Tibial artery (tissue), 4 donors: ENCODE measurements at regions not wholly inside any gene's neighbourhood (a gene's known extent, or its start where the extent isn't known, plus 50 kb on each side); places are given as distances from the start of the nearest gene placed in this dataset.

Source experiments
- DNase-seq, 2 donors: peaks; one replicate each; pipeline ENCODE4 v3.0.0-alpha.2; 2019
- H3K27ac ChIP-seq, 2 donors: fragments of 200-600 bp; sonication (generic) in 1 of 2; 1 replicate in 1 of 2; 2 replicates in 1 of 2; pipeline ENCODE4 v1.5.1; 2018 to 2019; ENCODE audit warnings: mild to moderate bottlenecking in 1 of 2
- H3K27me3 ChIP-seq, 2 donors: fragments of 200-600 bp; sonication (generic) in 1 of 2; one replicate each; pipeline versions ENCODE4 v1.5.1 to v1.6.0; 2016 to 2019
- H3K36me3 ChIP-seq, 3 donors: fragments of 200-600 bp; sonication (generic) in 2 of 3; one replicate each; pipeline ENCODE4 v1.5.1; 2016 to 2019; ENCODE audit warnings: mild to moderate bottlenecking in 2 of 3
- H3K4me1 ChIP-seq, 4 donors: fragments of 200-600 bp; sonication (generic) in 2 of 4; 1 replicate in 3 of 4; 2 replicates in 1 of 4; pipeline ENCODE4 v1.5.1; 2016 to 2019
- H3K4me3 ChIP-seq, 2 donors: fragments of 200-600 bp; sonication (generic) in 1 of 2; 1 replicate in 1 of 2; 2 replicates in 1 of 2; pipeline ENCODE4 v1.5.1; 2018 to 2019; ENCODE audit warnings: mild to moderate bottlenecking in 2 of 2
- H3K9me3 ChIP-seq, 3 donors: fragments of 200-600 bp; sonication (generic) in 1 of 3; one replicate each; pipeline ENCODE4 v1.5.1; 2016 to 2019
- CTCF ChIP-seq, 2 experiments: fragments of 200-600 bp in 1 of 2; fragments of 450-650 bp in 1 of 2; IDR thresholded peaks; one replicate each; pipeline ENCODE4 v1.5.1; 2017 to 2019; ENCODE audit warnings: antibody characterized with exemption in 2 of 2, mild to moderate bottlenecking in 1 of 2, moderate library complexity in 1 of 2
- intact Hi-C: fragments of 100-400 bp; cut with DNase I; formaldehyde crosslinking; loops from one replicate; pipeline ENCODE4 v1.15.0; 2023; ENCODE audit warnings: low total_unique reads

GRCh38 chrX:7714351-7714750 is 128.6 kb upstream of the VCX start:
- Histone ChIP-seq H3K27ac (no peak overlapping the region), H3K9me3 (no peaks in the 10 kb centered on the region)
- TF ChIP-seq CTCF (IDR thresholded peaks at IDR 0.05), result no peak

GRCh38 chrX:7711167-7711566 is 131.8 kb upstream of the VCX start:
- TF ChIP-seq CTCF (IDR thresholded peaks at IDR 0.05), result no peak
- intact Hi-C loops, result no loop called here
- H3K27me3 ChIP-seq, result no peaks in the 10 kb centered on the region
- no peak for DNase-seq
- H3K4me3 ChIP-seq, result no peak overlapping the region
- no peaks in the 10 kb centered on the region for H3K4me1 ChIP-seq
- H3K36me3 ChIP-seq, result no peaks in the 10 kb centered on the region
- no peak overlapping the region for H3K27ac ChIP-seq
- no peaks in the 10 kb centered on the region for H3K9me3 ChIP-seq

More at GRCh38 chrX:7714351-7714750, 128.6 kb upstream of the VCX start:
- H3K27me3 ChIP-seq, result no peaks in the 10 kb centered on the region
- no peak for DNase-seq
- H3K36me3 ChIP-seq, result no peaks in the 10 kb centered on the region
- intact Hi-C loops, result no loop called here
- no peaks in the 10 kb centered on the region for H3K4me1 ChIP-seq
- no peak overlapping the region for H3K4me3 ChIP-seq

GRCh38 chrX:7709845-7710244 is 133.1 kb upstream of the VCX start:
- Histone ChIP-seq H3K4me3 (no peak overlapping the region), H3K27ac (no peak overlapping the region), H3K27me3 (no peaks in the 10 kb centered on the region), H3K36me3 (no peaks in the 10 kb centered on the region), H3K9me3 (no peaks in the 10 kb centered on the region), H3K4me1 (no peaks in the 10 kb centered on the region)
- TF ChIP-seq CTCF (IDR thresholded peaks at IDR 0.05), result no peak
- no peak for DNase-seq
- intact Hi-C loops, result no loop called here

GRCh38 chrX:7706032-7706431 is 136.9 kb upstream of the VCX start:
- intact Hi-C loops, result no loop called here
- no peak for DNase-seq
- no peaks in the 10 kb centered on the region for H3K27me3 ChIP-seq

GRCh38 chrX:7704205-7704604 is 138.8 kb upstream of the VCX start:
- DNase-seq, result no peak
- no peaks in the 10 kb centered on the region for H3K4me1 ChIP-seq
- intact Hi-C loops, result no loop called here
- H3K27ac ChIP-seq, result no peak overlapping the region
- no peaks in the 10 kb centered on the region for H3K27me3 ChIP-seq
- H3K9me3 ChIP-seq, result no peaks in the 10 kb centered on the region
- TF ChIP-seq CTCF (IDR thresholded peaks at IDR 0.05), result no peak
- no peak overlapping the region for H3K4me3 ChIP-seq
- no peaks in the 10 kb centered on the region for H3K36me3 ChIP-seq

More at GRCh38 chrX:7706032-7706431, 136.9 kb upstream of the VCX start:
- no peaks in the 10 kb centered on the region for H3K4me1 ChIP-seq
- H3K27ac ChIP-seq, result no peak overlapping the region
- H3K4me3 ChIP-seq, result no peak overlapping the region
- H3K9me3 ChIP-seq, result no peaks in the 10 kb centered on the region
- TF ChIP-seq CTCF (IDR thresholded peaks at IDR 0.05), result no peak
- H3K36me3 ChIP-seq, result no peaks in the 10 kb centered on the region

- Histone ChIP-seq H3K27me3 (no peaks in the 10 kb centered on the region), H3K27ac (no peak overlapping the region), H3K4me3 (no peak overlapping the region), H3K36me3 (no peaks in the 10 kb centered on the region), H3K4me1 (no peaks in the 10 kb centered on the region), H3K9me3 (no peaks in the 10 kb centered on the region)
- DNase-seq, result no peak
- intact Hi-C loops, result no loop called here
- TF ChIP-seq CTCF (IDR thresholded peaks at IDR 0.05), result no peak
Measured at GRCh38 chrX:7698248-7698647, 144.7 kb upstream of the VCX start.
